ENCODE measurements at regions not wholly inside any gene's neighbourhood (a gene's known extent, or its start where the extent isn't known, plus 50 kb on each side); places are given as distances from the start of the nearest gene placed in this dataset.

DNA sequence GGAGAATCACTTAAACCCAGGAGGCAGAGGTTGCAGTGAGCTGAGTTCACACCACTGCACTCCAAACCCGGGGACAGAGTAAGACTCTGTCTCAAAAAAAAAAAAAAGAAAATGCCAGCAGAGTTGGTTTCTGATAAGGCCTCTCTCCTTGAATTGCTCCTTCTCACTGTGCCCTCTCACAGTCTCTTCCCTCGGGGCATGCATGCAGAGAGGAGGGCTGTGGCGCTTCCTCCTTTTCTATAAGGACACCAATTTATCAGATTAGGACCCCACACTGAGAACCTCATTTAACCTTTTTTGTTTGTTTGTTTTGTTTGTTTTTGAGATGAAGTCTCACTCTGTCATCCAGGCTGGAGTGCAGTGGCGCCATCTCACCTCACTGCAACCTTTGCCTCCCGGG is 110.5 kb downstream of the ZFP36L2 start:
- no peak for DNase-seq (ENCODE audit: low read depth in 2 of 2)
- no peaks in the 10 kb centered on the region for H3K9me3 ChIP-seq (ENCODE audit: control insufficient read depth, insufficient read depth, low read depth, low read length)
- no peaks in the 10 kb centered on the region for H3K27me3 ChIP-seq (ENCODE audit: control insufficient read depth, insufficient read depth, low read length)
- no peak overlapping the region for H3K4me3 ChIP-seq (replicated peaks in 1 of 4; ENCODE audit: control extremely low read depth in 1 of 4, insufficient read depth in 1 of 4, low read depth in 3 of 4, low read length in 4 of 4)
- TF ChIP-seq, protein P1, sequence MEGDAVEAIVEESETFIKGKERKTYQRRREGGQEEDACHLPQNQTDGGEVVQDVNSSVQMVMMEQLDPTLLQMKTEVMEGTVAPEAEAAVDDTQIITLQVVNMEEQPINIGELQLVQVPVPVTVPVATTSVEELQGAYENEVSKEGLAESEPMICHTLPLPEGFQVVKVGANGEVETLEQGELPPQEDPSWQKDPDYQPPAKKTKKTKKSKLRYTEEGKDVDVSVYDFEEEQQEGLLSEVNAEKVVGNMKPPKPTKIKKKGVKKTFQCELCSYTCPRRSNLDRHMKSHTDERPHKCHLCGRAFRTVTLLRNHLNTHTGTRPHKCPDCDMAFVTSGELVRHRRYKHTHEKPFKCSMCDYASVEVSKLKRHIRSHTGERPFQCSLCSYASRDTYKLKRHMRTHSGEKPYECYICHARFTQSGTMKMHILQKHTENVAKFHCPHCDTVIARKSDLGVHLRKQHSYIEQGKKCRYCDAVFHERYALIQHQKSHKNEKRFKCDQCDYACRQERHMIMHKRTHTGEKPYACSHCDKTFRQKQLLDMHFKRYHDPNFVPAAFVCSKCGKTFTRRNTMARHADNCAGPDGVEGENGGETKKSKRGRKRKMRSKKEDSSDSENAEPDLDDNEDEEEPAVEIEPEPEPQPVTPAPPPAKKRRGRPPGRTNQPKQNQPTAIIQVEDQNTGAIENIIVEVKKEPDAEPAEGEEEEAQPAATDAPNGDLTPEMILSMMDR (conservative IDR thresholded peaks at IDR 0.05 in 1 of 2, IDR thresholded peaks at IDR 0.05 in 1 of 2; ENCODE audit: low read depth in 1 of 2, low read length in 2 of 2) = no peak
- no peak for TF ChIP-seq EZH2 (IDR thresholded peaks at IDR 0.05; ENCODE audit: low read length, missing control alignments)
- H3K9ac ChIP-seq (ENCODE audit: insufficient read depth, low read length) = no peak overlapping the region
- no peaks in the 10 kb centered on the region for H4K20me1 ChIP-seq (ENCODE audit: control insufficient read depth, extremely low read depth, insufficient read depth, low read length)
- H3K4me2 ChIP-seq (ENCODE audit: extremely low read depth, insufficient read depth, low read length) = no peak overlapping the region
- H3K79me2 ChIP-seq (ENCODE audit: control insufficient read depth, insufficient read depth, low read length) = no peaks in the 10 kb centered on the region
- no peak overlapping the region for H3K27ac ChIP-seq (ENCODE audit: insufficient read depth, low read length)
- no peak overlapping the region for H2AFZ ChIP-seq (ENCODE audit: low read length)
- no peaks in the 10 kb centered on the region for H3K36me3 ChIP-seq (ENCODE audit: control insufficient read depth, insufficient read depth, low read length)
- H3K4me1 ChIP-seq (ENCODE audit: control insufficient read depth, extremely low read depth, insufficient read depth, low read length) = no peaks in the 10 kb centered on the region

DNA sequence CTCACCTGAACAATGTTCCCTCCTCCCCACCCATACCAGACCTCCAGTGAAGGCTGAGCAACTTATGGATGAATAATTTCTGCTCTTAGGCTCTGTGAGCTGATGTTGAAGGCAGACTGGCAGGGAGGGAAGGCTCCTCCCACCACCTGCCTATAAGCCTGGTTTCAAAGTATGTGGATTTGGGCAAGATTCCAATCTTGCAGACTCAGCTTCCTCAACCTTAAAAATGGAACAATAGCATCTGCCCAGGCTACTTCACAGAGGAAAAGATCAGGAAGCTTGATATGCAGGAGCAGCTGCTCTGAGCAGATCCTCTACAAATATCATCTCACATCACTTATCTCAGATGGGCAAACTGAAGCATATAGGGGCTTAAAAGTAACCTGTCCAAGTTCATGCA is 112.2 kb downstream of the ZFP36L2 start:
- Histone ChIP-seq H3K4me1 (ENCODE audit: control insufficient read depth, extremely low read depth, insufficient read depth, low read length) (peaks cover 5% of the 10 kb centered on the region), H3K4me2 (ENCODE audit: extremely low read depth, insufficient read depth, low read length) (no peak overlapping the region), H3K4me3 (replicated peaks in 1 of 4; ENCODE audit: control extremely low read depth in 1 of 4, insufficient read depth in 1 of 4, low read depth in 3 of 4, low read length in 4 of 4) (no peak overlapping the region), H3K27ac (ENCODE audit: insufficient read depth, low read length) (no peak overlapping the region), H4K20me1 (ENCODE audit: control insufficient read depth, extremely low read depth, insufficient read depth, low read length) (no peaks in the 10 kb centered on the region), H2AFZ (ENCODE audit: low read length) (no peak overlapping the region), H3K27me3 (ENCODE audit: control insufficient read depth, insufficient read depth, low read length) (no peaks in the 10 kb centered on the region), H3K9ac (ENCODE audit: insufficient read depth, low read length) (no peak overlapping the region), H3K79me2 (ENCODE audit: control insufficient read depth, insufficient read depth, low read length) (no peaks in the 10 kb centered on the region), H3K36me3 (ENCODE audit: control insufficient read depth, insufficient read depth, low read length) (no peaks in the 10 kb centered on the region), H3K9me3 (ENCODE audit: control insufficient read depth, insufficient read depth, low read depth, low read length) (no peaks in the 10 kb centered on the region)
- TF ChIP-seq EZH2 (IDR thresholded peaks at IDR 0.05; ENCODE audit: low read length, missing control alignments) = no peak
- TF ChIP-seq, protein P1 (conservative IDR thresholded peaks at IDR 0.05 in 1 of 2, IDR thresholded peaks at IDR 0.05 in 1 of 2; ENCODE audit: low read depth in 1 of 2, low read length in 2 of 2) = no peak
- peak in 1 of 2 donors; percentile 65 for DNase-seq (ENCODE audit: low read depth in 2 of 2)

DNA sequence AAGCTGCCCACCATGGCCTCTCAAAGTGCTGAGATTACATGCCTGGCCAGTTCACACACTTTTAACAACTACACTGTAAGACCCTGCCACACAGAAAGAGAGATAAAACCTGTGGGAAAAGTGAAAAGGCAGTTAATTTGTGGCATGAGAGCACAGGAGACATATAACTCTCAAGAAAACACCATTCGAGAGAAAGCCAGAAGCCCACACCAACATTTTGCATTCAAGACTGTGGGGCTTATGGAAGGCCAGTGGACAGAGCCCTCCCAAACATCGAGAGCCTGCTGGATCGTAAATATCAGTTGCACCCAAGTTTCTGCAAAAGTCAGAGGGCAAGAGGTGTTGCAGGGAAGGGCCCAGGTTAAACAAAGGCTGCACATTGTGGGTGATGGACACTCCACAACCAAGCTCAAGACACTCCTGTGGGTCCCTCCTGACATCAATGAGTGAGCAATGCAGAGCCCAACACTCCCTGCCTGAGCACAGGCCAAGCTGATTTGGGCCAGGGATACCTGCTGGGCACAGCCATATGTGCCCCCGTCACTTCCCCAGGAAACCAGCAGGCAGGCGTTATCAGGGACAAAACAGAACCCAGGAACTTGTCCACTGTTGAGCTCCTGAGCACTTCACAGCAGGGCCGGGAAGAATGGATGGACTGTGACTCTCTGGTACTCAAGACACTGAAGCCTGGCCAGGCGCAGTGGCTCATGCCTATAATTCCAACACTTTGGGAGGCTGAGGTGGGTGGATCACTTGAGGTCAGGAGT is 114.4 kb downstream of the ZFP36L2 start:
- Histone ChIP-seq H3K27ac (ENCODE audit: insufficient read depth, low read length) (no peak overlapping the region), H3K27me3 (ENCODE audit: control insufficient read depth, insufficient read depth, low read length) (no peaks in the 10 kb centered on the region), H2AFZ (ENCODE audit: low read length) (no peak overlapping the region), H3K36me3 (ENCODE audit: control insufficient read depth, insufficient read depth, low read length) (no peaks in the 10 kb centered on the region), H3K4me1 (ENCODE audit: control insufficient read depth, extremely low read depth, insufficient read depth, low read length) (peaks cover 7% of the 10 kb centered on the region), H3K9me3 (ENCODE audit: control insufficient read depth, insufficient read depth, low read depth, low read length) (no peaks in the 10 kb centered on the region), H3K4me3 (replicated peaks in 1 of 4; ENCODE audit: control extremely low read depth in 1 of 4, insufficient read depth in 1 of 4, low read depth in 3 of 4, low read length in 4 of 4) (no peak overlapping the region), H3K79me2 (ENCODE audit: control insufficient read depth, insufficient read depth, low read length) (no peaks in the 10 kb centered on the region), H3K9ac (ENCODE audit: insufficient read depth, low read length) (no peak overlapping the region), H3K4me2 (ENCODE audit: extremely low read depth, insufficient read depth, low read length) (no peak overlapping the region), H4K20me1 (ENCODE audit: control insufficient read depth, extremely low read depth, insufficient read depth, low read length) (no peaks in the 10 kb centered on the region)
- DNase-seq (ENCODE audit: low read depth in 2 of 2) = no peak
- TF ChIP-seq, protein P1 (conservative IDR thresholded peaks at IDR 0.05 in 1 of 2, IDR thresholded peaks at IDR 0.05 in 1 of 2; ENCODE audit: low read depth in 1 of 2, low read length in 2 of 2) = no peak
- TF ChIP-seq EZH2 (IDR thresholded peaks at IDR 0.05; ENCODE audit: low read length, missing control alignments) = no peak

Data from fibroblast of lung (primary cell).